ENCODE measurements at regions not wholly inside any gene's neighbourhood (a gene's known extent, or its start where the extent isn't known, plus 50 kb on each side); places are given as distances from the start of the nearest gene placed in this dataset. TPM values are rescaled to one million over a fixed set of nuclear protein-coding genes. Genes with fewer than 3 reads are reported as not detected.

DNA sequence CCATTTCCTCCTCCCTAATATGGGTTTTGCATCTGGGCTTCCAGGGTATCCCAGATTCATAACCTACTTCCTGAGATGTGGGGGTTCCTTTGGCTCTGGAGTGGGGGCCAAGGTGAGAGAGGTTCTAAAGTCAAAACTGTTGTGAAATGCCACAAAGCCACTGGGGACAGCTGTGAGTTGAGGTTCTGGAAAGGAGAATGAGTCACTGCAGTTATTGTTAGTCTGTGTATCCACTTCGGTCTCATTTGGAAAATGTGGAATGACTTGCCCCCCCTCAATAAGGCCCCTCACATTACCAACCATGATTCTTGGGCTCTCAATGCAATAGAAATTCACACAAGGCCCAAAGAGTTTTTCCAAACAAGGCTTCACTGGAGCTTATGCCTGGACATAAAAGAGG is 51.1 kb upstream of the LGALSL start:
- no peaks in the 10 kb centered on the region for H3K36me3 ChIP-seq (ENCODE audit: control insufficient read depth in 3 of 3, insufficient read depth in 3 of 3, low read length in 3 of 3)
- no peaks in the 10 kb centered on the region for H3K9me3 ChIP-seq (ENCODE audit: control insufficient read depth in 3 of 3, low read length in 3 of 3)
- peaks cover 53 to 55% (median 53%) of the 10 kb centered on the region in 3 donors for H3K4me1 ChIP-seq (ENCODE audit: control insufficient read depth in 3 of 3, insufficient read depth in 3 of 3, low read length in 3 of 3)
- no peaks in the 10 kb centered on the region for H3K27me3 ChIP-seq (ENCODE audit: control insufficient read depth in 3 of 3, insufficient read depth in 3 of 3, low read length in 3 of 3)
- H3K9ac ChIP-seq (ENCODE audit: low read depth in 1 of 3, low read length in 3 of 3) = peak overlapping the region in 1 of 3 donors; percentile 0
- H3K27ac ChIP-seq (ENCODE audit: low read depth, low read length) = peak overlapping the region; percentile 77
- no peak overlapping the region for H3K4me3 ChIP-seq (ENCODE audit: low read length in 3 of 3)

DNA sequence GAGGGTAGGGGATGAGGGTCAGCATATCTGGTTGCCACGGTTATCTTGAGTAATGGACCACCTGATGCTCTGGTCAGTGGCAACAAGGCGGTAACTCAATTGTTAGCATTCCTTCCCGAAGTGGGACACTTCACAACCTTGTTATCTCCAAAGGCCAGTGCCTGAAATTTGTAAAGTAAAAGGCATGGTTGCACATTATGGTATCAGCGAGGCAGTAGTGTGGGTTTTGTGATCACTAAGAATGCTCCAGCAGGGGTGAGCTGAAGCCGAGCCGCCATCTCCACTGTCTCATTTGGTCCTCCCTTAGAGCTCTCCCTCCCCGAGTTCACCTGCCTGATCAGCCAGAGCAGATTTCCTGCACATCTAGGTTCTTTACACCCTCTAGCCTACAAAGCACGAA is 50.5 kb upstream of the LGALSL start:
- Histone ChIP-seq H3K36me3 (ENCODE audit: control insufficient read depth in 3 of 3, insufficient read depth in 3 of 3, low read length in 3 of 3) (no peaks in the 10 kb centered on the region), H3K9me3 (ENCODE audit: control insufficient read depth in 3 of 3, low read length in 3 of 3) (no peaks in the 10 kb centered on the region), H3K9ac (ENCODE audit: low read depth in 1 of 3, low read length in 3 of 3) (peak overlapping the region; percentile 57 to 68 (median 68)), H3K4me1 (ENCODE audit: control insufficient read depth in 3 of 3, insufficient read depth in 3 of 3, low read length in 3 of 3) (peaks cover 53 to 55% (median 53%) of the 10 kb centered on the region in 3 donors), H3K27ac (ENCODE audit: low read depth, low read length) (peak overlapping the region; percentile 77), H3K4me3 (ENCODE audit: low read length in 3 of 3) (peak overlapping the region; percentile 6 to 59 (median 52)), H3K27me3 (ENCODE audit: control insufficient read depth in 3 of 3, insufficient read depth in 3 of 3, low read length in 3 of 3) (no peaks in the 10 kb centered on the region)

DNA sequence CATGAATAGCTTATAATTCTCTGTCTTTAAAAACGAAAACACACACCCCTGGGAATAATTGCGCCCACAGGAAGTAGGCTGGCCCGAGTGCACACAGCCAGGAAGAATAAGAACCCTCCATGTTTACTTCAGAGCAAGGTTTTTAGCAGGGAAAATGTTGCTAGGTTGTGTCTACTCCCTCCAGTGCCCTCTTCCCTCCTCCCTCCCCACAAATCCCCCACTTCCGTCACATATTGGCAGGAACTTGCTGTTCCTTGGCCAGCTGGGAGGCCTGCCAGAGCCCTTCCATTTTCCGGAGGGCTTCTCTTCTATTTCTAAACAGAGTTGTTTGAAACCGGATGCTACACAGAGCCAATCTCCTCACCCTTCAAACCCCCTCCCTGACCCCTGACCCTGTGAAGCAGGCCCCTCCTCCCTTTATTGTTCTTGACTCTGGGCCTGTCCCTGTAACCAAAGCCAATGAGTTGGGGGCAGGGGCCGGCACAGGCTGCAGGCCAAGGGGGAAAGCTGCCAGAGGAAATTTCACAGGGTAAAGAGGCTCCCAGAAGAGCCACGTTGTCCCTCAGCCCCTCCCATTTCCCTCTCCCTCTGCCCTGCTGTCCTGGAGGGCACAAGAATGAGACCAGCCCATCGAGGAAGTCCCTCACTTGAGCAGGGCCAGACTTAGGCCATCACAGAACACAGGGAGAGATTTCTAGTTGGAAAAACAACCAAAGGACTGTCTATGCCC is 49.8 kb upstream of the LGALSL start:
- Histone ChIP-seq H3K27ac (ENCODE audit: low read depth, low read length) (peak overlapping the region; percentile 77), H3K36me3 (ENCODE audit: control insufficient read depth in 3 of 3, insufficient read depth in 3 of 3, low read length in 3 of 3) (no peaks in the 10 kb centered on the region), H3K4me3 (ENCODE audit: low read length in 3 of 3) (peak overlapping the region; percentile 22 to 59 (median 52)), H3K9me3 (ENCODE audit: control insufficient read depth in 3 of 3, low read length in 3 of 3) (no peaks in the 10 kb centered on the region), H3K9ac (ENCODE audit: low read depth in 1 of 3, low read length in 3 of 3) (peak overlapping the region; percentile 57 to 68 (median 68)), H3K4me1 (ENCODE audit: control insufficient read depth in 3 of 3, insufficient read depth in 3 of 3, low read length in 3 of 3) (peaks cover 53 to 55% (median 53%) of the 10 kb centered on the region in 3 donors), H3K27me3 (ENCODE audit: control insufficient read depth in 3 of 3, insufficient read depth in 3 of 3, low read length in 3 of 3) (no peaks in the 10 kb centered on the region)

Small RNAs in the stretch of these regions (small RNA-seq; reads per million reads assigned to genes)
- gene AC012368.3 (not detected), gene MIR4433B (not detected)
